ENCODE measurements at regions not wholly inside any gene's neighbourhood (a gene's known extent, or its start where the extent isn't known, plus 50 kb on each side); places are given as distances from the start of the nearest gene placed in this dataset.
"Not testable (repeated sequence)": the region's sequence is repeated elsewhere in the genome, so short reads cannot be mapped to it uniquely, and the experiment has no call there.

- peak; percentile 65 to 93 for DNase-seq
Measured at GRCh38 chr4:23504083-23504482, 385.8 kb downstream of the PPARGC1A start.

- peak in 1 of 2 experiments; percentile 17 for DNase-seq
Measured at GRCh38 chr4:23500894-23501449, 388.9 kb downstream of the PPARGC1A start.

- DNase-seq = peak in 1 of 2 experiments; percentile 23
Measured at GRCh38 chr4:23485801-23486200, 404.0 kb downstream of the PPARGC1A start.

- DNase-seq = no peak
Measured at GRCh38 chr4:23484689-23485088, 405.2 kb downstream of the PPARGC1A start.

- DNase-seq = no peak
Measured at GRCh38 chr4:23483320-23483960, 406.4 kb downstream of the PPARGC1A start.

- DNase-seq = no peak
Measured at GRCh38 chr4:23481566-23481965, 408.3 kb downstream of the PPARGC1A start.

GRCh38 chr4:23477905-23478304 lies 411.9 kb downstream of the PPARGC1A start:
- DNase-seq = no peak

- DNase-seq = no peak
Measured at GRCh38 chr4:23476515-23477090, 413.2 kb downstream of the PPARGC1A start.

GRCh38 chr4:23463071-23463470 lies 426.8 kb downstream of the PPARGC1A start:
- no peak for DNase-seq

GRCh38 chr4:23458054-23458453 lies 431.8 kb downstream of the PPARGC1A start:
- DNase-seq = no peak

- DNase-seq = no peak
Measured at GRCh38 chr4:23456864-23457263, 433.0 kb downstream of the PPARGC1A start.

- DNase-seq = no peak
Measured at GRCh38 chr4:23455456-23456158, 434.2 kb downstream of the PPARGC1A start.

- DNase-seq = no peak
Measured at GRCh38 chr4:23441530-23442069, 448.2 kb downstream of the PPARGC1A start.

GRCh38 chr4:23438764-23439163 lies 451.1 kb downstream of the PPARGC1A start:
- DNase-seq = no peak

GRCh38 chr4:23429497-23429896 lies 460.4 kb downstream of the PPARGC1A start:
- no peak for DNase-seq

GRCh38 chr4:23425570-23425969 lies 464.3 kb downstream of the PPARGC1A start:
- no peak for DNase-seq

- DNase-seq = no peak
Measured at GRCh38 chr4:23423540-23423939, 466.3 kb downstream of the PPARGC1A start.

GRCh38 chr4:23422878-23423277 lies 467.0 kb downstream of the PPARGC1A start:
- DNase-seq = no peak

- DNase-seq = no peak
Measured at GRCh38 chr4:23413631-23414030, 476.2 kb downstream of the PPARGC1A start.

- DNase-seq = no peak
Measured at GRCh38 chr4:23412701-23413100, 477.1 kb downstream of the PPARGC1A start.

- not testable (repeated sequence) for DNase-seq
Measured at GRCh38 chr4:23408913-23409312, 480.9 kb downstream of the PPARGC1A start.

GRCh38 chr4:23401572-23401971 lies 488.3 kb downstream of the PPARGC1A start:
- no peak for DNase-seq

GRCh38 chr4:23392860-23393458 lies 496.9 kb downstream of the PPARGC1A start:
- DNase-seq = no peak
